ENCODE measurements at regions not wholly inside any gene's neighbourhood (a gene's known extent, or its start where the extent isn't known, plus 50 kb on each side); places are given as distances from the start of the nearest gene placed in this dataset.

DNA sequence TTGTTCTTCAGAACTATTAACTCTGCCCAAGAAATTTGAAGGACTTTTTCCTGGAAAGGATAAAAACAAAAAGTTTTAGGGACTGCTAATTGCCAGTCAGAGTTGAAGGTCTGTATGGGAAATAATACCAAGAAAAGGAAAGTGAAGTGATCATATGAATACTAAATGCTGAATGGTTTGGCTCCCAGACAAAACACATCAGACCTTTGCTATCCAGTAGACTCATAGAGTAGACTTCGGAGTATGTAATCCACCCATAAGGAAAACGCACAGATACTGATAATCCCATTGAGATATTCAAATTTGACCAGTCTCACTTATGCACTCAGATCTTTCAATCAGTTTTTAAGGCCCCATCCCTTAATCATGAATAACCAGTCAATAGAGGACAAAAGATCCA is 319.0 kb upstream of the PTGER4 start:
- TF ChIP-seq, protein P1, sequence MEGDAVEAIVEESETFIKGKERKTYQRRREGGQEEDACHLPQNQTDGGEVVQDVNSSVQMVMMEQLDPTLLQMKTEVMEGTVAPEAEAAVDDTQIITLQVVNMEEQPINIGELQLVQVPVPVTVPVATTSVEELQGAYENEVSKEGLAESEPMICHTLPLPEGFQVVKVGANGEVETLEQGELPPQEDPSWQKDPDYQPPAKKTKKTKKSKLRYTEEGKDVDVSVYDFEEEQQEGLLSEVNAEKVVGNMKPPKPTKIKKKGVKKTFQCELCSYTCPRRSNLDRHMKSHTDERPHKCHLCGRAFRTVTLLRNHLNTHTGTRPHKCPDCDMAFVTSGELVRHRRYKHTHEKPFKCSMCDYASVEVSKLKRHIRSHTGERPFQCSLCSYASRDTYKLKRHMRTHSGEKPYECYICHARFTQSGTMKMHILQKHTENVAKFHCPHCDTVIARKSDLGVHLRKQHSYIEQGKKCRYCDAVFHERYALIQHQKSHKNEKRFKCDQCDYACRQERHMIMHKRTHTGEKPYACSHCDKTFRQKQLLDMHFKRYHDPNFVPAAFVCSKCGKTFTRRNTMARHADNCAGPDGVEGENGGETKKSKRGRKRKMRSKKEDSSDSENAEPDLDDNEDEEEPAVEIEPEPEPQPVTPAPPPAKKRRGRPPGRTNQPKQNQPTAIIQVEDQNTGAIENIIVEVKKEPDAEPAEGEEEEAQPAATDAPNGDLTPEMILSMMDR (IDR thresholded peaks at IDR 0.05), result no peak
- no peak for TF ChIP-seq POLR2A (IDR thresholded peaks at IDR 0.05)

All from uterus (tissue), 2 donors.